Inferior parietal cortex (tissue), 1 donor: ENCODE measurements at regions not wholly inside any gene's neighbourhood (a gene's known extent, or its start where the extent isn't known, plus 50 kb on each side); places are given as distances from the start of the nearest gene placed in this dataset.

Experiments used
- DNase-seq: peaks from one replicate; pipeline ENCODE4 v3.0.0-alpha.2; 2016; ENCODE audit errors: extremely low spot score

GRCh38 chr2:58917596-58917995 lies 676.5 kb upstream of the FANCL start:
- no peak for DNase-seq

- DNase-seq, result no peak
These were observed 674.9 kb upstream of the FANCL start for GRCh38 chr2:58916063-58916462.

- no peak for DNase-seq
These were observed 673.8 kb upstream of the FANCL start for GRCh38 chr2:58914733-58915505.

GRCh38 chr2:58913082-58913726 lies 672.1 kb upstream of the FANCL start:
- DNase-seq, result no peak

- no peak for DNase-seq
These were observed 670.8 kb upstream of the FANCL start for GRCh38 chr2:58911877-58912276.

GRCh38 chr2:58908501-58909154 lies 667.5 kb upstream of the FANCL start:
- no peak for DNase-seq

- DNase-seq, result no peak
These were observed 666.5 kb upstream of the FANCL start for GRCh38 chr2:58907644-58908043.

GRCh38 chr2:58906081-58906645 lies 665.0 kb upstream of the FANCL start:
- DNase-seq, result no peak

- DNase-seq, result no peak
These were observed 663.0 kb upstream of the FANCL start for GRCh38 chr2:58904095-58904494.

- no peak for DNase-seq
These were observed 662.3 kb upstream of the FANCL start for GRCh38 chr2:58903427-58903826.

GRCh38 chr2:58900246-58901027 lies 659.3 kb upstream of the FANCL start:
- peak; percentile 32 for DNase-seq

GRCh38 chr2:58899692-58900091 lies 658.6 kb upstream of the FANCL start:
- DNase-seq, result peak; percentile 28

GRCh38 chr2:58896638-58897037 lies 655.5 kb upstream of the FANCL start:
- DNase-seq, result no peak

- DNase-seq, result no peak
These were observed 654.7 kb upstream of the FANCL start for GRCh38 chr2:58895857-58896256.

GRCh38 chr2:58893656-58894351 lies 652.7 kb upstream of the FANCL start:
- peak; percentile 44 for DNase-seq

GRCh38 chr2:58891828-58892377 lies 650.8 kb upstream of the FANCL start:
- DNase-seq, result no peak

- DNase-seq, result no peak
These were observed 649.9 kb upstream of the FANCL start for GRCh38 chr2:58890865-58891525.

GRCh38 chr2:58886009-58886408 lies 644.9 kb upstream of the FANCL start:
- no peak for DNase-seq

- no peak for DNase-seq
These were observed 638.7 kb upstream of the FANCL start for GRCh38 chr2:58879834-58880233.

GRCh38 chr2:58878778-58879177 lies 637.7 kb upstream of the FANCL start:
- no peak for DNase-seq
